Muscle of arm (tissue), 1 donor: ENCODE measurements at regions not wholly inside any gene's neighbourhood (a gene's known extent, or its start where the extent isn't known, plus 50 kb on each side); places are given as distances from the start of the nearest gene placed in this dataset.

Source experiments
- DNase-seq: peaks from one replicate; pipeline ENCODE4 v3.0.0-alpha.2; 2013

- no peak for DNase-seq
These were observed 70.1 kb upstream of the STARD4 start for GRCh38 chr5:111582451-111582850.

- no peak for DNase-seq
These were observed 68.6 kb upstream of the STARD4 start for GRCh38 chr5:111580956-111581355.

- DNase-seq, result no peak
These were observed 62.0 kb upstream of the STARD4 start for GRCh38 chr5:111574311-111574710.

GRCh38 chr5:111572561-111572960 is 60.2 kb upstream of the STARD4 start:
- no peak for DNase-seq

GRCh38 chr5:111563031-111563822 is 50.9 kb upstream of the STARD4 start:
- DNase-seq, result no peak

DNA sequence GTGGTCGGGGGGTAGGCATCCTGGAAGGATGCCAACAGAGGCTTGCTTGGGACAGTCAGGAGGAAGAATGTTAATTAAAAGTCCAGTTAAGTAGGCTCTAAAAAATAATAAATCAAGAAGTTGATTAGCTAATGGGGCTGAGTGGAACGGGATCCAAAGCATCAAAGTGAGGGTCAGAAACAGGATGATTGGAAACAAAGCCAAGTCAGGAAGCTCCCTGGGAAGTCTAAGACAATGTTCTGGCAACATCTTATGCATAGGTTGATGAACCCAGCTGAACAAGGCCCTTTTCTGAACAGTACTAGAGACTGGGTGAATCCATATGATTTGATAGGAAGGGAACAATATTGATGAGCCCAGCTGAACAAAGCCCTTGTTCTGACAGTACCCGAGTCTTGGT is 50.2 kb upstream of the STARD4 start:
- DNase-seq, result no peak
